Transverse colon (tissue), 4 donors: ENCODE measurements at regions not wholly inside any gene's neighbourhood (a gene's known extent, or its start where the extent isn't known, plus 50 kb on each side); places are given as distances from the start of the nearest gene placed in this dataset.

ENCODE experiments used
- DNase-seq: peaks from one replicate; pipeline ENCODE4 v3.0.0-alpha.2; 2019
- H3K27ac ChIP-seq, 4 donors: fragments of 200-600 bp; sonication (generic); 2 replicates each; pipeline ENCODE4 v1.5.1; 2016 to 2018; ENCODE audit warnings: inconsistent platforms in 4 of 4
- H3K27me3 ChIP-seq: fragments of 200-600 bp; sonication (generic); 2 replicates; pipeline ENCODE4 v1.5.1; 2017; ENCODE audit warnings: inconsistent platforms
- H3K36me3 ChIP-seq, 4 donors: fragments of 200-600 bp; sonication (generic); 2 replicates each; pipeline ENCODE4 v1.5.1; 2017 to 2019; ENCODE audit warnings: inconsistent platforms in 4 of 4
- H3K4me1 ChIP-seq, 4 donors: fragments of 200-600 bp; sonication (generic); 2 replicates each; pipeline ENCODE4 v1.5.1; 2017 to 2020; ENCODE audit warnings: inconsistent platforms in 4 of 4
- H3K4me3 ChIP-seq, 4 donors: fragments of 200-600 bp; sonication (generic); 1 replicate in 1 of 4; 2 replicates in 3 of 4; pipeline versions ENCODE4 v1.5.1 to v1.6.1; 2017 to 2019; ENCODE audit warnings: inconsistent platforms in 4 of 4
- H3K9me3 ChIP-seq, 2 donors: fragments of 200-600 bp; sonication (generic); 2 replicates each; pipeline ENCODE4 v1.5.1; 2017 to 2019; ENCODE audit warnings: inconsistent platforms in 2 of 2
- EP300 ChIP-seq: sonication (generic); formaldehyde crosslinking; IDR thresholded peaks from one replicate; pipeline ENCODE4 v1.6.1; 2017; ENCODE audit warnings: antibody characterized with exemption, low read depth
- POLR2A ChIP-seq: fragments of 450-650 bp; IDR thresholded peaks from one replicate; pipeline ENCODE4 v1.6.1; 2016; ENCODE audit warnings: antibody characterized with exemption, mild to moderate bottlenecking, moderate library complexity
- POLR2AphosphoS5 ChIP-seq, 3 donors: sonication (generic); formaldehyde crosslinking; IDR thresholded peaks; one replicate each; pipeline ENCODE4 v1.6.1; 2016; ENCODE audit warnings: antibody characterized with exemption in 3 of 3
- WGBS, 2 donors: methylation state at CpG; one replicate each; pipeline ENCODE4 v1.1.5; 2018; ENCODE audit warnings: low coverage in 1 of 2; 5-methylcytosine and 5-hydroxymethylcytosine counted together
- in situ Hi-C, 4 donors: fragments of 200-750 bp; cut with MboI; loops; one replicate each; pipeline versions ENCODE4 v1.15.0 to v1.15.1; 2017; ENCODE audit warnings: low sequenced_read_pairs in 3 of 4, low pct_ligation_motif_present in 1 of 4, low pct_unique_long_range_greater_than_20kb in 1 of 4
- intact Hi-C: fragments of 100-400 bp; cut with DNase I; formaldehyde crosslinking; loops from one replicate; pipeline ENCODE4 v1.15.1; 2023; ENCODE audit warnings: low total_unique reads
- TF ChIP-seq, protein P1 (sequence below), 5 experiments: fragments of 200-600 bp in 3 of 5; fragments of 450-650 bp in 2 of 5; sonication (generic) in 3 of 5; IDR thresholded peaks; 1 replicate in 2 of 5; 2 replicates in 3 of 5; pipeline ENCODE4 v1.5.1; 2016 to 2017; ENCODE audit warnings: antibody characterized with exemption in 5 of 5, inconsistent platforms in 3 of 5, mild to moderate bottlenecking in 2 of 5, moderate library complexity in 1 of 5

DNA sequence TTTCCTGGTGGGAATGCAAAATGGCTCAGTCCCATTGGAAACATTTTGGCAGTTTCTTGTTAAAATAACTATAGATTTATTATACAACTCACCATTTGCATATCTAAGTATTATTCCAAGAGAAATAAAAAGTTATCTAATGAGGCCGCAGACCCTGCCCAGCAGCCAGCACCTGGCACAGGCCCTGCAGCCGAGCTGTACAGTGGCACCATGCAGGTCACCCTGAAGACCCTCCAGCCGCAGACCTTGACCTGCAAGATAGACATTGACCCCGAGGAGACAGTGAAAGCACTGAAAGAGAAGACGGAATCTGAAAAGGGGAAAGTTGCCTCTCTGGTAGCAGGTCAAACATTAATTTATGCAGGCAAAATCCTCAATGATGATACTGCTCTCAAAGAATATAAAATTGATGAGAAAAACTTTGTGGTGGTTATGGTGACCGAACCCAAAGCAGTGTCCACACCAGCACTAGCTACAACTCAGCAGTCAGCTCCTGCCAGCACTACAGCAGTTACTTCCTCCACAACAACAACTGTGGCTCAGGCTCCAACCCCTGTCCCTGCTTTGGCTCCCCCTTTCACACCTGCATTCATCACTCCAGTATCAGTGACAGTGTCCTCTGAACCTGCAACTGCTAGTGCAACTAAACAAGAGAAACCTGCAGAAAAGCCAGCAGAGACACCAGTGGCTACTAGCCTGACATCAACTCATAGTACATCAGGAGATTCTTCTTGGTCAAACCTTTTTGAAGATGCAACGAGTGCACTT, 113.5 kb upstream of the SATB1 start:
- Histone ChIP-seq H3K9me3 (no peaks in the 10 kb centered on the region), H3K4me1 (no peaks in the 10 kb centered on the region), H3K4me3 (no peak overlapping the region), H3K27me3 (no peaks in the 10 kb centered on the region), H3K27ac (no peak overlapping the region), H3K36me3 (no peaks in the 10 kb centered on the region)
- TF ChIP-seq EP300 (no peak), POLR2AphosphoS5 (IDR thresholded peaks at IDR 0.05) (no peak), POLR2A (no peak)
- TF ChIP-seq, protein P1, sequence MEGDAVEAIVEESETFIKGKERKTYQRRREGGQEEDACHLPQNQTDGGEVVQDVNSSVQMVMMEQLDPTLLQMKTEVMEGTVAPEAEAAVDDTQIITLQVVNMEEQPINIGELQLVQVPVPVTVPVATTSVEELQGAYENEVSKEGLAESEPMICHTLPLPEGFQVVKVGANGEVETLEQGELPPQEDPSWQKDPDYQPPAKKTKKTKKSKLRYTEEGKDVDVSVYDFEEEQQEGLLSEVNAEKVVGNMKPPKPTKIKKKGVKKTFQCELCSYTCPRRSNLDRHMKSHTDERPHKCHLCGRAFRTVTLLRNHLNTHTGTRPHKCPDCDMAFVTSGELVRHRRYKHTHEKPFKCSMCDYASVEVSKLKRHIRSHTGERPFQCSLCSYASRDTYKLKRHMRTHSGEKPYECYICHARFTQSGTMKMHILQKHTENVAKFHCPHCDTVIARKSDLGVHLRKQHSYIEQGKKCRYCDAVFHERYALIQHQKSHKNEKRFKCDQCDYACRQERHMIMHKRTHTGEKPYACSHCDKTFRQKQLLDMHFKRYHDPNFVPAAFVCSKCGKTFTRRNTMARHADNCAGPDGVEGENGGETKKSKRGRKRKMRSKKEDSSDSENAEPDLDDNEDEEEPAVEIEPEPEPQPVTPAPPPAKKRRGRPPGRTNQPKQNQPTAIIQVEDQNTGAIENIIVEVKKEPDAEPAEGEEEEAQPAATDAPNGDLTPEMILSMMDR (IDR thresholded peaks at IDR 0.05), result no peak
- intact Hi-C loops (no loop called here), in situ Hi-C loops (no loop called here)
- DNase-seq, result no peak
- WGBS, 2 donors, result 82 to 87% methylated on average over 5 to 7 of the region's 7 CpGs

DNA sequence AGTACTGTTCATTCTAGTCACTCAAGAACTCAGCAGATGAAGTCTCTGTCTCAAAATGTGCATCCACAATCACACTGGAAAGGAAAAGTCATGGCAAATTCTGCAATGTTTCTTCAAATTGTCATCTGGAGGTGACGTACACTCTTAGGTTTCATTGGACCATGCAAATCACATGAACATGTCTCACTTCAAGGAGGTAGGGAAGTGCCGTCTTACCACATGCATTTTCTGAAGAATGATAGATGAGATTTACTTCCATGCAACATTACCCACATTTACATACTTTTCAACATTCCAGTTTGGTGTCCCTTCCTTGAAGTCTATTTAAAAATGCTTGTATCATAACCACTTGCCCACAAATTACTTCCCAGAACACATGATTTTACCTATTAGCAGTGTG, 107.9 kb upstream of the SATB1 start:
- DNase-seq, result no peak
- TF ChIP-seq, protein P1 (IDR thresholded peaks at IDR 0.05), result no peak
- no peak for TF ChIP-seq EP300
- H3K9me3 ChIP-seq, result no peaks in the 10 kb centered on the region
- in situ Hi-C loops (no loop called here), intact Hi-C loops (no loop called here)
- H3K4me3 ChIP-seq, result no peak overlapping the region
- 81 to 100% methylated on average over 1 to 2 of the region's 2 CpGs for WGBS, 2 donors
- no peak overlapping the region for H3K27ac ChIP-seq
- H3K4me1 ChIP-seq, result no peaks in the 10 kb centered on the region
- H3K36me3 ChIP-seq, result no peaks in the 10 kb centered on the region
- no peaks in the 10 kb centered on the region for H3K27me3 ChIP-seq

DNA sequence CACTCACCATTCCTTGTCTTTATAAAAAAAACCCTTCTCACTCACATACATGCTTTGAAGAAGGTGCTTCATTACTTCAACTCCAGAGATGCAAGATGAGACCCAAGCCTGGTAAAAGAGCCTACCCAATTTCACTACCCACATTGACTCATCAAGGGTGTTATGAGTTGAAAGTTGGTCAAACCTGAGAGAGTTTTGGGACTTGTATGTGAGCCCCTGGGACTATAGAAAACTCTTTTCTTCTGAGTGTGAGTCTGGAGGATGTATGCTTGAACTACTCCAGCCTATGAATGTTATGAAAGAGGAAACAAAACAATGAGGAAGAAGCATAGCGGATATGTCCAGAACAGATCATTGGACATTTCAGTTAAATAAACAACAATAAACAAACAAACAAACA, 106.5 kb upstream of the SATB1 start:
- WGBS, 2 donors, result 72 to 89% methylated on average over 1 of the region's 1 CpG
- H3K4me3 ChIP-seq, result no peak overlapping the region
- H3K9me3 ChIP-seq, result no peaks in the 10 kb centered on the region
- intact Hi-C loops (no loop called here), in situ Hi-C loops (no loop called here)
- no peaks in the 10 kb centered on the region for H3K36me3 ChIP-seq
- TF ChIP-seq, protein P1 (IDR thresholded peaks at IDR 0.05), result no peak
- no peak for TF ChIP-seq POLR2A
- no peak for TF ChIP-seq POLR2AphosphoS5 (IDR thresholded peaks at IDR 0.05)
- no peak for TF ChIP-seq EP300
- no peaks in the 10 kb centered on the region for H3K4me1 ChIP-seq
- H3K27ac ChIP-seq, result no peak overlapping the region
- H3K27me3 ChIP-seq, result no peaks in the 10 kb centered on the region
- no peak for DNase-seq

DNA sequence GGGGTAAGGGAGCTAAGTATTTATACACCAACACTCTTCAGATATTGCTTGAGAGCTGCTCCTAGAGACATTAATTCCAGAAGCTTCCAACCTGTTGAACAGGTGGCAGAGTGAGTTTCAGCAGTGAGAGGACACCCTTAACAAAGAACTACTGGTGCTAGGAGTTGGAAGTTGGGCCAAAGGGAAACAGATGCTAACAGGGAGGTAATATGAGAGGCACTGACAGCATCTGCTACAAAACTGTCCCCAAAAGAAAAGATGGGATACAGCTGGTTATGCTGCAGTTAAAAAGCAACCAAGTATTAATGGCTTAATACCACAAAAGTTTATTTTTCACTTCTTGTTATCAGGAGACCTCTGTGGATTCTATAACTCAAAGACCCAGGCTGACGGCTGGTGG, 104.5 kb upstream of the SATB1 start:
- H3K27ac ChIP-seq, result no peak overlapping the region
- TF ChIP-seq, protein P1 (IDR thresholded peaks at IDR 0.05), result no peak
- TF ChIP-seq POLR2AphosphoS5 (IDR thresholded peaks at IDR 0.05), result no peak
- H3K9me3 ChIP-seq, result peaks cover 0 to 4% of the 10 kb centered on the region in 2 donors
- in situ Hi-C loops, result no loop called here
- DNase-seq, result no peak
- no peak overlapping the region for H3K4me3 ChIP-seq
- no peaks in the 10 kb centered on the region for H3K4me1 ChIP-seq
- no peaks in the 10 kb centered on the region for H3K27me3 ChIP-seq
- no peaks in the 10 kb centered on the region for H3K36me3 ChIP-seq
- 87 to 100% methylated on average over 1 of the region's 1 CpG for WGBS, 2 donors
- intact Hi-C loops, result no loop called here
